T-helper 1 cell (primary cell): ENCODE measurements at regions not wholly inside any gene's neighbourhood (a gene's known extent, or its start where the extent isn't known, plus 50 kb on each side); places are given as distances from the start of the nearest gene placed in this dataset.
"Not testable (repeated sequence)": the region's sequence is repeated elsewhere in the genome, so short reads cannot be mapped to it uniquely, and the experiment has no call there.

Experiments
- DNase-seq, 5 donors: peaks; one replicate each; pipeline ENCODE4 v3.0.0-alpha.2; 2012 to 2020

- no peak for DNase-seq
Observed at GRCh38 chr12:61531195-61531594, 729.0 kb upstream of the USP15 start.

GRCh38 chr12:61536117-61536516, 724.1 kb upstream of the USP15 start:
- no peak for DNase-seq

DNA sequence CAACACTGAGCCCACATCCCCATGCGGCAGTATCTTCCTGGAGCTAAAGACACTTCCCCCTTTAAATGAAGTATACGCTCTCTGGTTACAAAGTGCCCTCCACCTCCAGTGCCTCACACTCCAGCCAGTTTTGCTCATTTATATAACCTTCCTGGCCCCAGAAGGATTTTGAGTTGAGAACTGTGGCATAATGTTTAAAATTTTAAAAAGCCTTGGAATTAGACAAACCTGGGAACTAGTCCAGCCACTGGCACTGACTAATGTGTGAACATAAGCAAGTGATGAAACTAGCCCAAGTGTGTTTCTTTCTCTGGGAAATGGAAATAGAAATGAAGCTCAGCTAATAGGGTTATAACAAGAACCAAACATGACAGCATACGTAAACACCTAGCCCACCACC, 723.7 kb upstream of the USP15 start:
- DNase-seq, result no peak

DNA sequence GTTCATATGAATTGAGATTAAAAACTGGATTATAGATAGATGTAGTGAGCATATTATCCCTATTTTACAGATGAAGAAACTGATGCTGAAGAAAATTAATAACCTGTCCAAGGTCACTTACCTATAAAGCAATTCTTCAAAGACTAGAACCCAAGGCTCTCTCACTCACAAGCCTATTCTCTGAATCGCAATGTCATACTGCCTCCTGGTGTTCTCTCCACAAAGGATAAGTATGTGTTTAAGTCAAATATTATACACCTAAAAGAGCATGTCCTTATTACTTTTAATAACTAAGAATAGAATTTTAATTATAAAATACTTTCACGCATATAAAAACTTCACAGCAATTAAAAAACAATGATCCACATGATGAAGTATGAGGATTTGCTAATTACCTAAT, 721.3 kb upstream of the USP15 start:
- DNase-seq, result no peak

GRCh38 chr12:61542551-61542950, 717.7 kb upstream of the USP15 start:
- DNase-seq, result no peak

DNA sequence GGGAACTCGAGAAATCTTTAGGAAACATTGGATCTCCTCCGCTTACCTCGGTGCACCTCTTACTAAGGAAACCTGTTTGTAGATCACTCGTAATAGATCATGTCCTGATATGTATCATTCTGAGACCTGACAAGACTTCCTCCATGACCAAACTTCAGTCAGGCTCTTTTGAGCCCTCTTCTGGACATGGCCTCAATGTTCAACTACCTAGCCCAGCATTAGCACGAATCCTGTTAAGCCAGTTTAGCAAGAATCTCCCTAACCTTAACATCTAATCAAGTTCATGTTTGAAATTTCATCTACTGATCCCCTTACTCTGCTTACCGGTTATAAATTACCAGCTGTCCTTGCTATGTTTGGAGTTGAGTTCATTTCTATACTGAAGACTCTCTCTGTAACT, 713.9 kb upstream of the USP15 start:
- DNase-seq, result no peak

- no peak for DNase-seq
Observed at GRCh38 chr12:61553091-61553490, 707.1 kb upstream of the USP15 start.

DNA sequence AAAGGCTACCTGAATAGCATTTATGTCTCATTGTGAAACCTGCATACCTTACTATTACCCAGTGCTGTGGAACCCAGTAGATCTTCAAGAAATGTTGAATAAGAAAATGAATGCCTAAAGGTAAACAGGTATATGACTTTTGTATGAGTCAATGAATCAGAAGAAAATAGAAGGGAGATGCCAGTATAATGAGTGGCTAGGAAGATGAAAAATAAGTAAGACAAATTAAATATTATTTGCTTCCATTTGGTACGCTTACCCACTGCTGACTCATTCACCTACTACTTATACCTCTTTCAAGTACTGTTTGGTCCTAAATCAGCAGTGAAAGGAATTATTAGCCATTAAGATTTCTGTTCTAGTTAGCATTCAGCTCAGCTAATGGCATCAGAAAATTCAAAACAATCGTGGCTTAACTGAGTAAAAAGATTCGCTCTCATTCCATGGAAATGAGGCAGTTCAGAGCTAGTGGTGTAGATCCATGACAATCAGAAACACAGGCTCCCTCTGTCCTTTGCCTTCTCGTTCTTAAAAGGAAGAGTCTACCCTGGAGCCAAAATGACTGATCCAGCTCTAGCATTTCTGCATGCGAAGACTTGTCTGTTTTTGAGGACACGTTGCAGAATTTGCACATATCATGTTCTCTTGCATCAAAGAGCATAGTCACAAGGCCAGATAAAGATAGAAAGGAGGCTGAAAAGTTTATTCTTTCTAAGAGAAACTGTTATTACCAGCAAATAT, 705.8 kb upstream of the USP15 start:
- DNase-seq, result no peak

DNA sequence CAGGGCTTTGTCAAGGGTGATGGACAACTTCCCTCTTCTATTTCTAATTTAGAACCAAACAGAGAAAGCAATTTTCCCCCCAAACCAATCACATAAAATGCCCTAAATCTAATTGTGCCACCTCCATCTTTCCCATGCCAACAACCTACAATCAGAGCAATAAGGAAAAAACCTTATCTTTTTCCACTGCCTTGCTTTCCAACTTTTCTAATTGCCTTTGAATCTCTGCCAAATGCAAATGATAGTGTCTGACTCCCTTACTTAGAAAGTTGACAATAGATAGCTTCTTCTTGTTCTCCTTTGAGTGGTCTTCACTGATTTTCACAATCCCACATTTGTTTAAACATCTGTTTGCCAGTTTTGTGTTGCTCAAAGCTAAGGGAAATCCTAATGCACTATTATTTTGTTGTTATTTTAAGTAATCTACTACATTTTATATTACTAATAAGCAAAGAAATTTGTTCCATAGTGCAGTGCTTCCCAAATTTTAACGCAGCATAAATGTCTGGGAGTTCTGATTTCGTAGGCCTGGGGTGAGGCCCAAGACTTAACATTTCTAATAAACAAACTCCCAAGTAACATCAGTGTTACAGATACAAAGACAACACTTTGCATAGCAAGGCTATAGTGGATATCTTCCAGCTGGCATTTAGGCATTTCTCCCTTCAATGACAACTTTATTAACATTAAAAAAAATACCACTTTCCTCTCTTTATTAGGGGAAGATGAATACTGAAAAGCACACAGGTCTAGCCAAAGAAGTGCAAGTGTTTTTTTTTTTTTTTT, 696.3 kb upstream of the USP15 start:
- no peak for DNase-seq

DNA sequence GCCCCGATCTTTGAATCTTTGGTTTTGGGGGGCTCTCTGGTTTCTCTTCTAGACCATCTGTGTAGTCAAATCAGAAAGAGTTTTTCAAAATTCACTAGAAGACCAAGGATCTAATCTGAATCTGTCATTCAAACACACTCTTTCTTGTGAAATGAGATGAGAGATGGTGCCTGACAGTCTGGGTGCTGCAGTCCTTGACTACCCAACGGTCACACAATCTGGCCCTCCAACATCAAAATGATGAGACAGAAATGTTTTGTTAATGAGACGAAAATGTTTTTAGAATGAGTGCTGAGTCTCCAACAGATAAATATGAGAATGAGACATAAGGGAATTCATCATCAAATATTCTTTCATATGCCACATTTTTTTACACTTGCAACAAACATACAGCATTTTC, 695.7 kb upstream of the USP15 start:
- DNase-seq, result no peak

DNA sequence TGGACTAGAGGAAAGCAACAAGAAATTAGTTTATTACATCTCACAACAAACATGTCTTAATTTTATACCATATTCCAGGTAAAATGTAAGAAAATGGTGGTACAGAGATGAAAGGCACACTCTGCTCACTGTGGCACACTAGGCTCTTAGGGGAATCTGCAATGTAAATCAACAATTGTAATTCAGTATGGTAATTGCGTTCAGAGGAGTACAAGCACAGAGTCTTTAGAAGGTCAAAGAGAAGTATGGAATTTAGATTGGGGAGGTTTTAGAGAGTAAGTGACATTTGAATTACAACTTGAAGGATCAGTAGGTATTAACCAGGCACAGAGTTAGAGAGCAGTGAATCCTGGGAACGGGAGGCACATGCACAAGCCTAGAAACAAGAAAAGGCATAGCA, 694.0 kb upstream of the USP15 start:
- no peak for DNase-seq

- no peak for DNase-seq
Observed at GRCh38 chr12:61574339-61574738, 685.9 kb upstream of the USP15 start.

- no peak for DNase-seq
Observed at GRCh38 chr12:61584943-61585342, 675.3 kb upstream of the USP15 start.

DNA sequence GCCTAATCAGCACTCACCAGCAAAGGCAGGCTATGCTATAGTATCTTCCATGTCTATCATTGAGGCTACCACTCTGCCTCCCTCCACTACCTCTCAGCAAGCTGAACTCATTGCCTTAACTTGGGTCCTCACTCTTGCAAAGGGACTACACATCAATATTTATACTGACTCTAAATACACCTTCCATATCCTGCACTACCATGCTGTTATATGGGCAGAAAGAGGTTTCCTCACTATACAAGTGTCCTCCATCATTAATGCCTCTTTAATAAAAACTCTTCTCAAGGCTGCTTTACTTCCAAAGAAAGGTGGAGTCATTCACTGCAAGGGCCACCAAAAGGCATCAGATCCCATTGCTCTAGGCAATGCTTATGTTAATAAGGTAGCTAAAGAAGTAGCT, 669.3 kb upstream of the USP15 start:
- DNase-seq, result not testable (repeated sequence)

- no peak for DNase-seq
Observed at GRCh38 chr12:61610143-61610542, 650.1 kb upstream of the USP15 start.

DNA sequence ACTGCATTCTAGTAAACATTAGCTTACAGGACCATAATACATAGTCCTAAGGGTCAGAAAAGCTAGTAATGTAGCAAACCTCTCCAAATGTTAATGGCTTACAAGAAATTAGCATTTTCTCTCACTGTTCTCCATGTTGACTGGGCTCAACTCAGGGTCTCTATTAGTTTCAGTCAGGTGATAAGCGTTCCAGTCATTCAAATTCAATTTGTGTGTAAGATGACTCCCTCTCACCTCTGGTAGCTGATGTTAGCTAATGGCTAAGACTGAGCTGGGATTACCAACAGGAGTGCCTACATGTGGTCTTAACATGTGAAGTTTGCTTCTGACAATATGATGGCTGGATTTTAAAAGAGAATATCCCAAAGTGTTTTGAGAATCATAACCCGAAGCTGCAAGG, 630.5 kb upstream of the USP15 start:
- no peak for DNase-seq

DNA sequence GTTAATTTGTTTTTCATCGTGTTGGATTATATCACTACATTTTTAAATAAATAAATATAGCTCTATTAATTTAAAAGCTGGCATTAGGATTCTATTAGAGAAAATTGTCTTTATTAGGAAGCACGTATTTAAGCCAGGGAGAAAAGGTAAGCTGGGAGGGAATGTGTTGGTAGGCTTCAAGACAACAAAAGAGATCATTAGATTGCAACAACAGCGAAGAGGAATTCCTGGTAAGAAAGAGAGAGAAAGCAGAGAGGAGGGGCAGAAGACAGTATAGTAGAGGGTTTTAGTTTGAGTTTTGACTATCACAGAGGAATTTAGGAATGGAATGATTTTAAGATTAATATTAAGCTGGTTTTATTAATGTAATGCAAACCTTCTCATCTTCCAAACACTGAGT, 613.6 kb upstream of the USP15 start:
- DNase-seq, result no peak

- DNase-seq, result no peak
Observed at GRCh38 chr12:61647566-61647965, 612.6 kb upstream of the USP15 start.

- no peak for DNase-seq
Observed at GRCh38 chr12:61652265-61652664, 607.9 kb upstream of the USP15 start.

GRCh38 chr12:61654698-61655097, 605.5 kb upstream of the USP15 start:
- DNase-seq, result no peak

GRCh38 chr12:61655241-61655640, 605.0 kb upstream of the USP15 start:
- DNase-seq, result no peak

DNA sequence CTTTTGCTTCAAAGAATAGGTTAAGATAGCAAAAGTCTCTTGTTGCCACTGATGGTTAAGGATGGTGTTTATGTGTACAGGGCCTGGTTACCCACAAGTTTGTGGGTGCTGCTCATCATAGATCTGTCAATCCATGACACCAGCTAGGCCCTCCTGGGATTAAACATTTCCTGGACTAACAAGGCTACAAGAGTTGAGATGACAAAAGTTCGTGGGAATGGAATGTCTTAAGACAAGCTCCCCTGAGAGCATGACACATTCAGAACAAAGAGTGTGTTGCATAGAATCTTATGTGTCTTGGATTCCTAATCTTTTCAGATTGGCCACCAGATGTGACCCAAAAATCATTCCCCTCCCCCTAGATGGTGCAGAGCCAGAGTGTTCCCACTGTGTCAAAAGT, 592.5 kb upstream of the USP15 start:
- no peak for DNase-seq

DNA sequence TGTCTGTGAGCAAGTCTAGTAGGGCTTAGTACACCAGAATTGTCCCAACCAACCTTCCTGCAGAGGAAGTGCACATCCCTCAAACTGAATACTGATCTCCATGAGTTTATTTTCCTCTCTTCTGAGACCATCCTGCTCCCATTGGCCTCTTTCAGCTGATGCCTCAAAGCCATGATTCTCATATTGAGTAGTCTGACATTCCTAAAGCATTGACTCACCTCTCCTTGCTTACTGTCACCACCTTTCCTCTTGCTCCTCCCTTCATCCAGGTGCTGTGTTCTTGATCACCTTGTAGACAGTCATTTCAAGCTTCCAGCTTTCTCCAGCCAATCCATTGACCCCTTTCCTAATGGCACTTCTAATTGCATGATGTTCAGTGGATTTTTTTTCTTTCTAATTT, 583.7 kb upstream of the USP15 start:
- no peak for DNase-seq

DNA sequence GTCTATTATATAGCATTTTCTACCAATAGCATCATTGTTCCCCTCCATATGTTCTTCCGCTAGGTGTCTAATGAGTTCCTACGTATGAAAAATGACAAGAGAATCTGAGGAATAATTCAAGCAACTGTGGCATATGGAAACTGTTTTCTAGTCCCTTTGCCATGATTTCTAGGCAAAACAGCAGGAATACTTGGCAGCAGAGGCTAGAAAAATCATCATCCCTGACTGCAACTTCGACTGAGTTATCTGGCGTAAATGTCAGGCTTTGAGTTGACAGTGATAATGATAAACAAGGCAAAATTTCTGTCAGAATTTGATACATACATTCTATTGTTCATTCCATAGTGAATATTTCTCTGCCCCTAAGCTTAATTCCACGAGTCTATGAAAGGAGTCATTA, 572.8 kb upstream of the USP15 start:
- DNase-seq, result no peak

- no peak for DNase-seq
Observed at GRCh38 chr12:61694214-61694613, 566.0 kb upstream of the USP15 start.
